NCI-H2196 treated with DMSO at 0.1 percent for 48 hours (cell line): ENCODE measurements at regions not wholly inside any gene's neighbourhood (a gene's known extent, or its start where the extent isn't known, plus 50 kb on each side); places are given as distances from the start of the nearest gene placed in this dataset.
"Not testable (repeated sequence)": the region's sequence is repeated elsewhere in the genome, so short reads cannot be mapped to it uniquely, and the experiment has no call there.

ENCODE experiments used
- DNase-seq: peaks from one replicate; lab custom pipeline; 2025; ENCODE audit not compliant: unreplicated experiment; lab: John Stamatoyannopoulos, UW

- DNase-seq: no peak
Measured at GRCh38 chr12:83767723-83768122, 1081.0 kb downstream of the TMTC2 start.

DNA sequence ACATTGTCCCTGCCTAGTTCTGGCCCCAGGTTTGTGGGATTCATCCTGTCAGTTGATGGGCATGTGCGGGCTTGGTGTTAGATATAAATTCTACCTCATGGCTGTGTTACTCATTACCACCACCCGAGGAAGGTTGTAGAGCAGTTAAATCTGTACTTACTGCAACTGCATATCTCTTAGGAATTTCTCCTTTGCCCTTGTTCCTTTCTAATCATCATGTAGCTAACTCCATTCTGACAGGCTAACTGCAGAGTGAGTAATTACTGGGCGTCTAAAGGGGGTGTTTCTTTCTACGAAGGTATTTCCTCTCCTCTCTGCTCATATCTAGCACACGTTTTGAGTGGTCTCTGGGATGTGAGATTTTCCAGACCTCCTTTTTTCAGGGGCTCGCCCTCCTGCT is 1076.7 kb downstream of the TMTC2 start:
- DNase-seq: no peak

DNA sequence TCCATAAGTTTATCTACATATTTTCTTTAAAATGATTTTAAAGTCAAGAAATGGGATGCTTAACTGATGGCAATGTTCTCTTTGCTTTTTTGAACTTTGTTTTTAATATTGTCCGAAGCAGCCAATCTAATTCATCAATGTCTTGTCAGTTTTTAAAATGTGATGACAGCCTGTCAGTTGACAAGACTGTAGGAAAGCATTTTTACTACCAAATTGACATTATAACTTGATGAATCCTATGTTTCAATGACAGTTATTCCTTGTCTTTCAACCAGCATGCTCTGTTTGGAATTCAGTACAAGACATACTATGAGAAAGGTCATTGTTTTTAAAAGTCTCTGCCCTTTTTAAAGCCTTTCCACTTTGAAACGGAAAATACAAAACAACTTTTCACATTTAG is 1073.2 kb downstream of the TMTC2 start:
- DNase-seq: no peak

DNA sequence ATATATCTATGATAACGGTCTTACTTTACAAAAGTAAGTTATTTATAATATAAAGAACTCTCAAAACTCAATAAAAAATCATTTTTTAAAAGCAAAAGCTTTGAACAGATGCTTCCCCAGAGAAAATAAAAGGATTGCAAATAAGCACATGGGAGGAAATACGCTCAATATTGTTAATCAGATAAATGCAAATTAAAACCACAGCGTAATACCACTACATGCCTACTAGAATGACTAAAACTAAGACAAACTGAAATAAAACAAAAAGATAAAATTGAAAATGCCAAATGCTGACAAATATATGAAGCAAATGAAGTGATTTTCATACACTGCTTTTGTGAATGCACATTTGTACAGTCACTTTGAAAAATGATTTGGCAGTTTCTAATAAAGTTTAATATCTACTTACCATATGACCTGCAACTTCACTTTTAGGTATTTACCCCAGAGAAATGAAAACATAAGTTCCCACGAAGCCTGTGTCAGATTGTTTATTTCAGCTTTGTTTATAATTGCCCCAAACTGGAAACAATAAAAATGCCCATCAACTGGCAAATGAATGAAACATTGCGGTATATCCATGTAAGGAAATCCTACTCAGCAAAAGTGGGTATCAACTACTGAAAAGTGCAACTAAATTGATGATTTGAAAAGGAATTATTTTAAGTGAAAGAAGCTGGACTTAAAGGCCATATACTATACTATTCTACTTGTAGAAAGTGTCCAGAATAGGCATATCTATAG is 1072.4 kb downstream of the TMTC2 start:
- no peak for DNase-seq

DNA sequence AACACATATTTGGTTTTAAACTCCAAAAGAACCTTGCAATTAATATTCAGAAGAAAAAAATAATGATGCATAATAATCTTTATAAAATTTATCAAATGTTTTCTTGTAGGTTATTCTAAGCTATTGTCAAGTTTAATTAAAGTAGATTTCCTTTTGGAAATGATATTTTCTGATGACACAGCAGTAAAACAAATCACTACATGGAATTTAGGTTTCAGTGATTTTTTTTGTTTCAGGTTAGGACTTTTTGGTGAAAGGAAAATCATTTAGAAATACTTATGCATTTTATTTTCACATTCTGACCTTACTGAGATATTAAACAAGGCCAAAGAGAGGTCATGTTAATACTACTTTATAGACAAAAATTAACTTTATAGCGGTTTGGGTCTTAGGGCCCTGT is 1067.2 kb downstream of the TMTC2 start:
- DNase-seq: no peak

- no peak for DNase-seq
Measured at GRCh38 chr12:83753205-83753604, 1066.5 kb downstream of the TMTC2 start.

GRCh38 chr12:83739607-83740006 is 1052.9 kb downstream of the TMTC2 start:
- DNase-seq: no peak

GRCh38 chr12:83710851-83711250 is 1024.1 kb downstream of the TMTC2 start:
- no peak for DNase-seq

- no peak for DNase-seq
Measured at GRCh38 chr12:83709899-83710298, 1023.2 kb downstream of the TMTC2 start.

- DNase-seq: no peak
Measured at GRCh38 chr12:83700838-83701237, 1014.1 kb downstream of the TMTC2 start.

- not testable (repeated sequence) for DNase-seq
Measured at GRCh38 chr12:83696311-83696710, 1009.6 kb downstream of the TMTC2 start.

- no peak for DNase-seq
Measured at GRCh38 chr12:83691730-83692129, 1005.0 kb downstream of the TMTC2 start.

GRCh38 chr12:83690465-83690864 is 1003.8 kb downstream of the TMTC2 start:
- no peak for DNase-seq

DNA sequence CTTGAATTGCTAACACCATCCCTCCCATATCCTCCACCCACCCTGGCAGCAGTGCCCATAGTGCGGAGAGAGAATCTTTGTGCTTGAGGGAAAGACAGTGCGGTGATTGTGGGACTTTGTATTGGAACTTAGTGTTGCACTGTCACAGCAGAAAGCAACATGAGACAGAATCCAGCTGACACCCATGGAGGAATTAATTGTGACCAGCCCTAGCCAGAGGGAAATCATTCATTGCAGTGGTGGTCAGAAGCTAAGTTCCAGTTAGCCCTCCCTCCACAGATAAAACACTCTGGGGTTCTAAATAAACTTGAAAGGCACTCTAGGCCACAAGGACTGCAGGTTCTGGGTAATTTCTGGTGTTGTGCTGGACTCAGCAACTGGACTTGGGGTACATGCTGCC is 1002.6 kb downstream of the TMTC2 start:
- no peak for DNase-seq

DNA sequence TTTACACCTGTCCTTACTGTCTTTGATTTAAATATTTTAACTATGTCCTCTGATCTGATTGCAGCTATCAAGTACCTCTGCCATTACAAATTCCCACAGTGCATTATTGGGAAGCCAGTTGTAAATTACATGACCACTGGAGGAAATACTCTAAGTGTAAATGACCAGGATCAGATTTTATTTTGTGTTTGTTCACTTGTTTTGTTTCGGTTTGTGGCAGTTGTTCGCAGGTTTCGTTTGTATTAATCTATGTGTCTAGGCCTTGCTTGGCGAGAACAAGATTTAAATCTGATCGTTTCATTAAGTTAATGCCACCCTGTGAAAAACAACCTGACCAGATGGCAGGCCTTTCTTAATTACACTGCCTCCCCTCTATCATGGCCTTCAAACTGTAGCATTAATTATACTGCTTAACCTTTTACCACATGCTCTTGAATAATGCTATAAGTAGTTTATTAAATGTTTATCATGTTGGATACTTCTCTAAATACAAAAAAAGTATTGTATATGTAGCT is 990.1 kb downstream of the TMTC2 start:
- no peak for DNase-seq

GRCh38 chr12:83666690-83667089 is 980.0 kb downstream of the TMTC2 start:
- no peak for DNase-seq

GRCh38 chr12:83665634-83666218 is 979.0 kb downstream of the TMTC2 start:
- no peak for DNase-seq

DNA sequence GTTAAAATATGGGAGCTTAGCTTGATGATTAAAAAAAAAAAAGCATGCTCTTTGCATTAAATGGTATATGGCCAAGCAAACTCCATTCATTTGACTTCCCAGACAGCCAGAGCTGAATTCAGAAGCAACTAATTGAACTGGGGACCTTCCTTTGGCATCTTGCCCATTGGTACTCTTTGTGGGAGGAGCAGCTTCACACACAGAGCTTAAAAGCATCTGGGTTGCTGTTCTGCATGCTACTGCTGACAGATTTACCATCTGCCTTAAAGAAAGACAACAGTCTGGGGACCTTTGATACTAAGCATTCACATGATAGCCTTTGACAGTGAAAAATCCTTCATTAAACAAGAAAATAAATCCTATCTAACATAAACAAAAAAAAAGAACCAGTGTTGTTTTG is 977.9 kb downstream of the TMTC2 start:
- DNase-seq: no peak

DNA sequence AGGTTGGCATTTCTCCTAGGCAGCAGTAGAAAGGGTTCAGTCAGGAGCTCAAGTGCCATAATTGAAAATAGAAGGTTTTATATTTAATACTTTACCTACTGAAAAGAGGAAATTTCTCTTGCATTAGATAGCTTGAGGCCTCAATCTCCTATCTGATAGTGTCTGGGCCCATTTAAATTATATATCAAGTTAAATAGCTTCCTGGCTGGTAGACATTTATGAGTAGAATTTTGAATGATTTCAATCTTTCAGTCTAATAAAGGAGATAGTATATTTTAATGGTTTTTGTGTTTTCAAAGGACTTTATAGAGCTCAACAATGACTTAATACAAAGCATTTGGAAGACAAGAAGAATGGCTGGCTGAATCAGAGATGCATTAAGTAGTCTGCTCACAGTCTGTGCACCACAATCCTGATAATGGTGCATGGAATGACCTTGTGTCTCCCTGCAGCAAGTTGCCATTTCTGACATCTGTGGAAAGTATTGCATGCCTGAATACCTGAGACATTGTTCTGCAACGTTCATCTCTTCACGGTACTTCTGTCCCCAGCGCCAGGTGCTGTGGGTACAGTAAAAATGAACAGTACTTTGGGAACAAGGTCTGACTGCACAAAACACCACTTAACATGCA is 974.1 kb downstream of the TMTC2 start:
- DNase-seq: no peak

- DNase-seq: no peak
Measured at GRCh38 chr12:83659321-83659720, 972.6 kb downstream of the TMTC2 start.

DNA sequence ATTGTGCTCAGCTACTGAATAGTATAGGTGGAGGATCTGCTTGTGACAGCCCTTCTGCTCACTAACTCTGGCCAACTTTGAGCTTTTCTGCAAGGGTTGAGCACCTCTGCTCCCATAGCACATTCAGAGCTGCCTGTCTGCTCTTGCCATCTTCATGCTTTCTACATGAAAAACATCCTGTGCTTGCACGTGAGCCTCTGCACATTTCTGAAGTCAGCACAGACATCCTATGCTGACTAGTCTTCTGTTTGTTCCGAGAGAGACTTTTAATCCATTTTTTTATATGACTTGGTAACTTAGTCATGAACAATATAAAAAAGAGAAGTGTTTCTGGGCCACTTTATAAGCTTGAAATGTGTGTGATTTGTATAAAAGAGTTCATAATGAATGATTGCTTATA is 969.3 kb downstream of the TMTC2 start:
- no peak for DNase-seq

- DNase-seq: no peak
Measured at GRCh38 chr12:83642205-83642604, 955.5 kb downstream of the TMTC2 start.
